DMS79 treated with DMSO at 0.1 percent for 48 hours (cell line): ENCODE measurements at regions not wholly inside any gene's neighbourhood (a gene's known extent, or its start where the extent isn't known, plus 50 kb on each side); places are given as distances from the start of the nearest gene placed in this dataset.

Experiments
- DNase-seq: peaks from one replicate; lab custom pipeline; 2025; lab: John Stamatoyannopoulos, UW

GRCh38 chr15:85976986-85977385, 102.7 kb upstream of the AGBL1 start:
- no peak for DNase-seq

- DNase-seq: no peak
Observed at GRCh38 chr15:85977586-85977985, 102.1 kb upstream of the AGBL1 start.

GRCh38 chr15:85979929-85980328, 99.7 kb upstream of the AGBL1 start:
- no peak for DNase-seq

GRCh38 chr15:85980946-85981345, 98.7 kb upstream of the AGBL1 start:
- no peak for DNase-seq

GRCh38 chr15:85984241-85984640, 95.4 kb upstream of the AGBL1 start:
- no peak for DNase-seq

- DNase-seq: no peak
Observed at GRCh38 chr15:85986116-85986515, 93.6 kb upstream of the AGBL1 start.

GRCh38 chr15:85986741-85987140, 92.9 kb upstream of the AGBL1 start:
- DNase-seq: no peak

- DNase-seq: no peak
Observed at GRCh38 chr15:85988741-85989140, 90.9 kb upstream of the AGBL1 start.

- DNase-seq: no peak
Observed at GRCh38 chr15:85992224-85992623, 87.4 kb upstream of the AGBL1 start.

GRCh38 chr15:85993116-85993515, 86.6 kb upstream of the AGBL1 start:
- DNase-seq: no peak

GRCh38 chr15:85997618-85998017, 82.1 kb upstream of the AGBL1 start:
- DNase-seq: no peak

- no peak for DNase-seq
Observed at GRCh38 chr15:85999658-86000057, 80.0 kb upstream of the AGBL1 start.

GRCh38 chr15:86001200-86001599, 78.5 kb upstream of the AGBL1 start:
- no peak for DNase-seq

GRCh38 chr15:86002444-86002843, 77.2 kb upstream of the AGBL1 start:
- no peak for DNase-seq

- no peak for DNase-seq
Observed at GRCh38 chr15:86004061-86004460, 75.6 kb upstream of the AGBL1 start.

- DNase-seq: no peak
Observed at GRCh38 chr15:86006546-86006945, 73.1 kb upstream of the AGBL1 start.

GRCh38 chr15:86009727-86010126, 69.9 kb upstream of the AGBL1 start:
- no peak for DNase-seq

- DNase-seq: no peak
Observed at GRCh38 chr15:86010398-86010797, 69.3 kb upstream of the AGBL1 start.

GRCh38 chr15:86010891-86011290, 68.8 kb upstream of the AGBL1 start:
- DNase-seq: no peak

- DNase-seq: no peak
Observed at GRCh38 chr15:86014016-86014415, 65.7 kb upstream of the AGBL1 start.

- no peak for DNase-seq
Observed at GRCh38 chr15:86016750-86017149, 62.9 kb upstream of the AGBL1 start.

- DNase-seq: no peak
Observed at GRCh38 chr15:86018679-86019078, 61.0 kb upstream of the AGBL1 start.

GRCh38 chr15:86021281-86022264, 58.1 kb upstream of the AGBL1 start:
- DNase-seq: no peak

GRCh38 chr15:86028961-86029360, 50.7 kb upstream of the AGBL1 start:
- no peak for DNase-seq
